ENCODE measurements at regions not wholly inside any gene's neighbourhood (a gene's known extent, or its start where the extent isn't known, plus 50 kb on each side); places are given as distances from the start of the nearest gene placed in this dataset.
A peak's percentile ranks its signal among the peaks of the same experiment; 100 is the strongest.
"Not testable (repeated sequence)": the region's sequence is repeated elsewhere in the genome, so short reads cannot be mapped to it uniquely, and the experiment has no call there.

DNA sequence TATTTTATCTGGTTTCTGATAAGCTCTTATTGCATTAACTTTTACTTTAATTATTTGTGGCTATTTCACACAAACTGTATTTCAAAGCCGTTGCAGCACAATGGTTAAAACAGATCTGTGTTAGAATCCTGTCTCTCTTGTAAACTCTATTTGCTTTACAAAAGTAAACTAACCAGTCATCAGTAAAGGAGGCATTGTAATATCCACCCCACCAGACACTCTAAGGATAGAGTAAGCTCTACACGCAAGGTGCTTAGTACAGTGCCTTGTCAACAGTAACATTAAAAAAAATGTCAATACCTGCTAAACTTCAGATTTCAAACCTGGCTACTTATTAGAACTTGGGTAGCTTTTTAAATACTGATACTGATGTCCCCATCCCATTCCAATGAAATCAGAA, 228.4 kb downstream of the RCHY1 start:
- no peak for DNase-seq

- DNase-seq = peak; percentile 8
Observed at GRCh38 chr4:75284831-75285230, 229.4 kb downstream of the RCHY1 start.

GRCh38 chr4:75280461-75280860, 233.7 kb downstream of the RCHY1 start:
- not testable (repeated sequence) for DNase-seq

- no peak for DNase-seq
Observed at GRCh38 chr4:75259306-75259705, 254.9 kb downstream of the RCHY1 start.

- peak; percentile 75 for DNase-seq
Observed at GRCh38 chr4:75255261-75255660, 258.9 kb downstream of the RCHY1 start.

DNA sequence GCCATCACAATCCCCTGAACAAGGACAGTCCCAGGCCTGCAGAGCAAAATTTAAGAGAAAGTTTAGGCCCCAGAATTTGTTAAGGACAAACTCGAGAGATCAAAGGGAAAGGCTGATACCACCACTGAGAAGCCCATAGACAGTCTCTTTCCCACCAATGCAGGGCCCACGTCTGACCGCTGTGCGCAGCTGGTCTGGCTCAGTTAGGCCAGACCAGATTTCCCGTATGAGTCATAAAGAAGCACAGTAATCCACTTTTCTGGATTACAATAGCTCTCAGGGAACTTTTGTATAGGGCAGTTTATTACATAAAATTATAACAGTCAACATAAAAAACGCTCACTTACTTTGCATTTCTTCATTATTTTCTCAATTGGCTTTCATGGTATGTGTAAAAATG, 259.5 kb downstream of the RCHY1 start:
- peak; percentile 87 for DNase-seq

DNA sequence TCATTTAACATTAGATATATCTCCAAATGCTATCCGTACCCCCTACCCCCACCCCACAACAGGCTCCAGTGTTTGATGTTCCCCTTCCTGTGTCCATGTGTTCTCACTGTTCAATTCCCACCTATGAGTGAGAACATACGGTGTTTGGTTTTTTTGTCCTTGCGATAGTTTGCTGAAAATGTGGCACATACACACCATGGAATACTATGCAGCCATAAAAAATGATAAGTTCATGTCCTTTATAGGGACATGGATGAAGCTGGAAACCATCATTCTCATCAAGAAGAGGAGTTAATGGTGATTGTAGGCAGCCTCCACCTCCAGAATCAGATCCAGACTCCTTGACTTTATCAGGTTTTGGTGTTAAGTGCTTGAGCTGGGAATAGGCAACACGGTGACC, 261.1 kb downstream of the RCHY1 start:
- DNase-seq = not testable (repeated sequence)

- DNase-seq = peak; percentile 57
Observed at GRCh38 chr4:75251547-75251946, 262.7 kb downstream of the RCHY1 start.

DNA sequence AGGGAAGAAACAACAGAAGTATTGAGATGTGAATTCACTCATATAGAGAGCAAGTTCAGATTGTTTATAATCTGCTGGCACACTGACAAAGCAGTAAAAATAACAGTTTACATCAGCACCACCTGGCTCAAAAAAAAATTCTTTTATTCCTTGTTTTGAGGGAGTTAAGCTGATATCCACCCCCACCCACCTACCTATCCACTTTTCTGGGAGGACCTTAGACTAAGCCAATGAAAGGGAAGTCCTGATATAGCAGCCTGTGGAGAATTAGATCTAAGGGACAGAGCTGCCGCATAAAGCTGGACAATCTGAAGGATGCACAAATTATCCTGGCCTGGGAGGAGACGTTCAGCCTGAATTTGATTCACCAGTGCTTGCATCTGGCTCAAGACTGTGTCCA, 264.5 kb downstream of the RCHY1 start:
- no peak for DNase-seq

GRCh38 chr4:75248770-75249407, 265.3 kb downstream of the RCHY1 start:
- DNase-seq = no peak

GRCh38 chr4:75244325-75244724, 269.9 kb downstream of the RCHY1 start:
- no peak for DNase-seq

DNA sequence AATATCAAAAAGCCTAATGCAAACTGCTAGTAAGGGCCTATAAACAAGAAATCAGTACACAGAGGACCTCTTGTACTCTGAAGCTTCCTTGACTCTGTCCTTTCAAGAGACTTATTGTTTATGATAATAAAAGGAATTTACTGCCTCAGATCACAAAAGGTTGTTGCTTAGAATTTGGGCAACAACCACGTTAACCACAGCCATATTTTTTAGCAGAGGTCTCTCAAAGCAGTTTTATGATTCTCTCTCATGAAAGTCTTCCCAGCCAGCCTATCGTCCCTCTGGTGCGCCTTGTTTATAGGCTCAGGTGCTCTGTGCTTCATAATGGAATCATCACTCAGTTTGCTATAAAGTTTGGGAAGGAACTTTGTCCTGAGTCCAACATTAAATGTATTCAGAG, 270.6 kb downstream of the RCHY1 start:
- no peak for DNase-seq

DNA sequence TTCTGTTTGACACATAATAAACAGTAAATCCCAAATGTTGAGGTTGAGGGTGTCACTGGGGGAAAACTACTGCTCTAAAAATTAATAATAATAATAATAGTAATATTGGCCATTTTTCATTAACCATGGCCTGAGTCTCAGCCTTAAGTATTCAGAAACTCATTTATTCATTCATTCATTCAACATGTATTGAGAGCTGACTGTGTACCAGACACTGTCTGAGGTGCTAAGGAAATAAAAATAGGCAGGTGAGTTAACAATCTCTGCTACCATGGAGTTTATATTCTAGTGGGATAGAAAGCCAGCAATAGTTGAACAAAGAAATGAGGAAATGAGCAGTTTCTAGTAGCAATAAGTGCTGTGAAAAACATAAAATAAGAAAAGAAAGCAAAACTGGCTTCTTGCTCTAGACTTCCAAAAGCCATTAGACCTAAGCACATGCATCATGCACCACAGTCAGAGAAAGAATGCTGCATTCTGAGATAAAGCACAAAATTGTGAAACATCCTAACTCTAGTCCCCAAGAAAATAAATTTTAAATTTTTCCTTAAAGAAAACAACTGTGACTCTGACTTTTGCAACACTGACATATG, 278.7 kb downstream of the RCHY1 start:
- no peak for DNase-seq

DNA sequence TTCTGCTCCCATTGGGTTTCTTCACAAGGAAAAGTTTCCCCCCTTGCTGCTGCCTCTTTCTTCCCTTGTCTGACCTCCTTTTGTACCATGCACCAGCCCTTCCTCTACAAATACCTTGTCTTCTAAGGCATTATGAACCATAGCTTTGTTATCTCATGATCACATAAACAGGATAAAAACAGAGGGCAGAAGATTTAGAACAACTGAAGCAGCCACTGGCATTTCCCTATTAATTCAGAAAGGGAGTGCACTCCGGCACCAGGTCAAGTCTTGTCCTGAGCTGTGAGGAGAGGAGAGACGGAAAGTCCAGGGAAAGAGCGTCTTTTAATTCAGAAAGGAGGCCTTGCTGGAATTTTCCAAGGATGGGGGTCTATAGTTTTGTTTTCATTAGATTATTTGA, 281.7 kb downstream of the RCHY1 start:
- no peak for DNase-seq

GRCh38 chr4:75229806-75230570, 284.2 kb downstream of the RCHY1 start:
- no peak for DNase-seq

DNA sequence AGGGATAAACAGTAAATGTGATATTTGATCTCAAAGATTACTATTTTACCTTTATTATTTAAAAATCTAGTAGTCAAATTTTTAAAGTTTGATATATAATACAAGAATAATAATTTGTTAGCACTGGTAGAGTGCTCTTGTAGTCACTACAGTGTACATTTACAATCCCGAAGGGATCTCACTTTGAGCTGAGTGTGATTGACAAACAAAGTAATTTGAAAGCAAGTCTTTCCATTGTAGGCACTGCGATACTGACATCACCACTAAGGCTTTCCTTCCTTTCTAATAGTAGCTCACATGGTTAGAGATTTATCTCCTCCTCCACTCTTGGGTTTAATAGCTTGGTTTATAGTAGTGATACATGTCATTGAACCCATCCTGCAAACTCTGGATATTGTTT, 280.6 kb downstream of the PARM1 start:
- DNase-seq = no peak

DNA sequence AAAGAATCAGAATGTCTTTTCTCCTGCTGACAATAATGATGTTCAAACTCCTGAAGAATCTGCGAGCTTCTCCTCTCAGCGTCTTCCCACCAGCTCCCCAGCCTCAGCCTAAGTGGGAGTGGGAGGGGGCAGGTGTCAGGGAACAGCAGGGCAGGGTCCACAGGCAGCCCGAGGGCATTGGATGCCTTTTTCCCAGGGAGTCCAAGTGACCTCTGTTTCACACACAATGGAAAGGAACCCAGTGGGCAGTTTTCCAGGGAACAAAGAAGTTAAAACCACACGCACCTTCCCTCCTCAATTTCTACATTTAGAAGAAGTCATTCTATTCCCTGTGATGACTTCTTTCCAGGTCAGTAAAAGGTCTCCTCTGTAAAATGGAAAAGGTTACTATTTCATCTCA, 278.5 kb downstream of the PARM1 start:
- DNase-seq = no peak

DNA sequence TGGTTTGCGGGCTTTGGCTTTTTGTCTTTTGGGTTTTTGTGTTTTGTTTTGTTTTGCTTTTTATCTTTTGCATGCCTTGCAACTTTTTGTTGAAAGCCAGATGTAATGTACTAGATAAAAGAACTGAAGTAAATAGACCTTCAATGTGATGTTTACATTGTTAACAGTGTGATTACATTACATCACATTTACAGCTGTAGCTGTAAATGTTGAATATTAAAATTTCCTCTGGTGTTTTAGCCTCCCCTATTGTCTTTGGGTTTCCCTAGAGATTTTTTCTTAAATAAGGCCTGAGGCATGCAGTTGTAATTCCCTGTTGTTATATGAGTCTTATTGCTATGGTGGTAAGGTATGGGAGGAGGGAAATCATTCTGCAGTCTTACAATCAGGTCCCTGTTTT, 275.0 kb downstream of the PARM1 start:
- no peak for DNase-seq

GRCh38 chr4:75195111-75195510, 262.2 kb downstream of the PARM1 start:
- DNase-seq = peak; percentile 1

DNA sequence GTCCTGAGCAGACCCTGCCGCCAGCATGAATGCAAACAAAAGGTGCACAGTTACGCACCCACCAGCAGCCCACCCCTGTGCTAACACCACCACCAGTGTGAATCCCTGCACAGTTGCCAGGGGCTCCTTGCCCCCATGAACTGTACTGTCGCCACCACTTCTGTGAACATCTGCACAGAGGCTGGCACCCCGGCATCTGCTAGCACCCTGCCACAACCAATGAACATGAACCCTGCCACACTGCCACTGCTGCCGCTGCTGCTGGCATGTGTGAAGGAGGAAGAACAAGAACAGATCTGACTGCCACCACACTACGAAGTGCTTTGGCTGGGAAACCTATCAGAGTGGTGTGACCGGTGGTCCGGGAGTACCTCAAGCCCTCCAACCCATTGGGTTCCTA, 261.3 kb downstream of the PARM1 start:
- no peak for DNase-seq

DNA sequence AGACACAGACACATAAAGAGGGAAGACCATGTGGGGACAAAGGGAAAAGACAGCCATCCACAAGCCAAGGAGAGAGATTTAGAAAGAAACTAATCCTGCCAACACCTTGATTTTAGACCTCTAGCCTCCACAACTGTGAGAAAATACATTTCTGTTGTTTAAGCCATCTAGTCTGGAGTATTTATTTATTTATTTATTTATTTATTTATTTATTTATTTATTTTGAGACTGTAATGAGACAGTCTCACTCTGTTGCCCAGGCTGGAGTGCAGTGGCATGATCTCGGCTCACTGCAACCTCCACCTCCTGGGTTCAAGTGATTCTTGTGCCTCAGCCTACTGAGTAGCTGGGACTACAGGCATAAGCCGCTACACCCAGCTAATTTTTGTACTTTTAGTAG, 259.3 kb downstream of the PARM1 start:
- not testable (repeated sequence) for DNase-seq

- no peak for DNase-seq
Observed at GRCh38 chr4:75189711-75190335, 256.9 kb downstream of the PARM1 start.

DNA sequence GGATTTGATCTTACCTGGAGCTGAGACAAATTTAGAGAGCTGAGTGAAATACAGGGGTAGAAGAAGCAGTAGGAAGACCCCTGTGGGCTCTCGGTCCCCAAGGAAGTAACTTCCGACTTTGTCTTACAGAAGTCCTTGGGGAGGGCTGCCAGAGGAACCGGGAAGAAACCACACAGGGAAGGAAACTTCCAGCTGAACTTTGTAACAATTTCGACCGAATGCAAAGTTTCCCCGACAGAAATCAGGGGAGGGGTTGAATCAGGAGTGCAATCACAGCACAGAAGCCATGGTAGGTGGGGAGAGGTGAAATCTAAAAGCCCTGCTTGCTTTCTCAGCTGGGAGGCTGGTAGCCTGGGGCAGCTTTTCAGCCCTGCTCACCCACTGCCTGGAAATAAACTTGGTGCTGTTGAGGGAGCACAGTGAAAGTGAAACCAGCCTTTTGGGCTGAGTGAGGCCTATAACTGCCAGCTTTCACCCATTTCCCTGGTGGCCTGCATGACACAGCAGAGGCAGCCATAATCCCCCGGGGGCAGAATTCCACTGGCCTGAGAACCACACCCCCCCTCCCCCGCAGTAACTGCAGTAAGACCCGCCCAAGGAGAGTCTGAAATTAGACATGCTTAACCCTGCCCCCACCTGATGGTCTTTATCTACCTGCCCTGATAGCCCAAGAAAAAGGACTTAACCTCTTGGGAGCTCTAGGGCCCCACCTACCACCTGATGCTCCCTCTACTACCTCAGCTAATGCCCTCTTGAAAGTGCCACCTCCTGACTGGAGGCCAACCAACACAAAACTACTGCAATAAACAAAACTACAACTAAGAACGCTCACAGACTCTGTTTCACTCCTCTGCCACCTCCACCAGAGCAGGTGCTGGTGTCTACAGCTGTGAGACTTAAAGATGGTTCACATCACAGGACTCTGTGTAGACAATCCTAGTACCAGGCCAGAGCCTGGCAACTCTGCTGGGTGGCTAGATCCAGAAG, 248.2 kb downstream of the PARM1 start:
- no peak for DNase-seq
